GM21825 (cell line): ENCODE measurements at regions not wholly inside any gene's neighbourhood (a gene's known extent, or its start where the extent isn't known, plus 50 kb on each side); places are given as distances from the start of the nearest gene placed in this dataset.
"Not testable (repeated sequence)": the region's sequence is repeated elsewhere in the genome, so short reads cannot be mapped to it uniquely, and the experiment has no call there.

Source experiments
- ATAC-seq: cut with Tn5 transposase; IDR thresholded peaks from one replicate; pipeline ENCODE4 v1.9.1; 2021; ENCODE audit warnings: mild to moderate bottlenecking, moderate library complexity; ENCODE audit not compliant: unreplicated experiment

- ATAC-seq = not testable (repeated sequence)
These were observed 382.1 kb downstream of the IPMK start for GRCh38 chr10:57885618-57885968.

DNA sequence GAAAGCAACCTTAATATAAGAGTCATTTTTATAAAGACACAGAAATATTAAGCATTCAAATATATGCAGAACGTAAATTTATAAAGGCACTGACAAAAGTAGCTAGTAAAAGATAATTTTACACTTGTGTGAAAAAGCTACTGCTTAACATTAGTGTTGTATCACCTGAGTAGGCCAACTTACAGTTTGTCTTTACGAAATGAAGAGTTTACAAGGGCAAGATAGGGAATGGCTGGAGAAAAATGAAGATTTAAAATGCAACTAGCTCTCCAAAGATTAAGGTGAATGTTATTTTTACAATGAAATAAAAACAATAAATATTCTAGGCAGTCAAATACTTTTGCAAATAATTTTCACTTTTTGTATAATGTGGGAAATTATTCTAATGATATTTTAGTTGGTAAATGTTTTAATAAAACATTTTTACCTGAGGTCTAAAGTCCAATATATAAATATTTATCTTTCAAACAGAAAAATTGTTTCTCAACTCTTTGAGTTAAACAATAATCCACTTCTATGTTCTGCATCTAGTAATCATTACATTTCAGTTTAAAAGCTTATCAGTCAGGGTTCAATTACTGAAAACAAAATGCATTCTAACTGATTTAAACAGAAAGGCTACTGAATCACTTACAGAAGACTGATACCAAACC, 382.6 kb downstream of the IPMK start:
- no peak for ATAC-seq

DNA sequence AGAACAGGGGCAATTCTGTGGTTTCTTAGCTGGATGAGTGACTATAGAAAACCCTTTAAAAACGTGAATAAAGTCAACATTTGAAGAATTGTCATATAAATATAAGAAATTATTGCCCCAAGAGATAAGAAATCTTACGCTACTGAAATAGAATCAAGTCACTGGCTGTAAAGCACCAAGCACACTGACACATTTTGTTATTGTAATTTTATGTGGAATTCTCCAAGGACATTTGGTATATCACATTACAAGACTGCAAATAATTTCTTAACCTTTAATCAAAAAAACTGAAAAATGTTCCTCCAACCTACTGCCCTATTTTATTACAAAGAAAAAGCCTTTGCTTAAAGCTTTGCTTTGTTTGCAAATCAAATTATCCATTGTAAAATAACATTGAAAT, 383.3 kb downstream of the IPMK start:
- ATAC-seq = no peak

DNA sequence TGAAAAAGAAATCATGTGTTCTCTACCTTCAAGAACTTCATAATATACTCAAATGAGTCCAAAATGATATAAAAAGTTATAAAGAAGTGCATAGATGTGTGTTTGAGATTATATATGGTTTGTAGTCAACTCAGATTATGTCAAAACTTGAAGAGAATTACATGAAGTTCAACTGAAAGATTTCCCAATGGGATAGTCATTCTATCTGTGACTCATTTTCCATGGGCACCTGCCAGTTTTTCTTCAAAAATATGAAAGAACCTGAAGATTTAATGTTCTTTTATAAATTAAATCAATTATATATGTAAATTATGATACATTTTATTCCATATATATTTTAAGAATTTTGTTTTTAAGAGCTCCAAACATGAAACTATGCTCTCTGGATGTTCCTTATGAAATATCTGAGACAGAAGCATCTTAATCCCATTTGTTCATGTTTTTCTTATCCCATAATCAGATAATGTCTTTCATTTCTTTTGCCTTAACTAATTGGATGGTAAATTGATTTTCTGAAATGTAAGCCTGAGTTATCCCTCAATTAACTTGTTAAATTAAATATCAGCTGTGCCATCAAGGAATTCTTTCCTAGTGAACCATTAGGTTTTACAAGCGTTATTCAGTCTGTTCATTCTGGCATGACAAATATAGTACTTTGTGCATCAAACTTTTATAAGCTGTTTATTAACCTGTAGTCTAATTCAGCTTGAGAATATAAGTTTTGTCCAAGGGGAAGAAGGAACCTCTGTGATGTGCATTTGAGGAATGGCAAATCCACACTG, 387.1 kb downstream of the IPMK start:
- ATAC-seq = no peak

GRCh38 chr10:57874810-57875209, 392.9 kb downstream of the IPMK start:
- no peak for ATAC-seq

GRCh38 chr10:57867241-57867640, 400.5 kb downstream of the IPMK start:
- ATAC-seq = no peak

DNA sequence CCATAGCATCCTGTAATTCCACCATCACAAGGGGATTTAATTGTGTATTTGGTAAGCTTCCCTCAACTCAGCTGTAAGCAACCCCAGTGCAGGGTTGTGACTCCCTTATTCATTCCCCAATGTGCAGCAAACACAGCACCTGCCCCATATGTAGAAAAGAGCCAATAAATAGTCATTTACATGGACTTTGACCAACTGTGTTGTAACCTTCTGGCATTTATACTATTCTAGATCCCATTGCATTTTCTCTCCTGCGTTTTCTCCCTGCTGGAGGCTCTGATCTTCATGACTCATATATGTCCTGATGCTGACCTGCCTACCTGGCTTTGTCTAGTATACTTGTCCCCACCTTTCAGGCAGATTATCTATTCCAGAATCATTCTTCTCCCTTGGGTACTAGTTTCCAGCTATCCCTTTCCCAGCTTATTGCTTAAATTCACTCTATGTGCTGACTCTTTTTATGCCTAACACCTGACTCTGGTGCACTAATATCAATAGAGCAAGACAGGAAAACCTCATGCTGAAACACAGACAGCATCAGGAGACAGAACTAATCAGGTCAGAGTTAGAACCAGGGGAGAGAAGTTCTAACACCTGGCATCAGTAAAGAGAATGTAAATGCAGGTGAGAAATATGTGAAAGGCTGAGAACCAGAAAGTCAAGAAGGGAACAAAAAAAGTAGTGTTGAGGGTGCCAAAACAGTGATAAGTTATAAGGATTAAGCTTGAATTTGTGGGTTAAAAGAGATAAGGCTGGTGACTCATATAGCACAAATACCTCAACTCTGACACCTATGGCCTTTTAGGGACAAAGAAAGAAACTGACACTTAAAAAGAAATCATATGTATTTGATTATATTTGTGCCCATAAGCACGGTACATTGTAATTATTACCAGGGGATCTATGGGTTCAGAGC, 402.7 kb downstream of the IPMK start:
- no peak for ATAC-seq

DNA sequence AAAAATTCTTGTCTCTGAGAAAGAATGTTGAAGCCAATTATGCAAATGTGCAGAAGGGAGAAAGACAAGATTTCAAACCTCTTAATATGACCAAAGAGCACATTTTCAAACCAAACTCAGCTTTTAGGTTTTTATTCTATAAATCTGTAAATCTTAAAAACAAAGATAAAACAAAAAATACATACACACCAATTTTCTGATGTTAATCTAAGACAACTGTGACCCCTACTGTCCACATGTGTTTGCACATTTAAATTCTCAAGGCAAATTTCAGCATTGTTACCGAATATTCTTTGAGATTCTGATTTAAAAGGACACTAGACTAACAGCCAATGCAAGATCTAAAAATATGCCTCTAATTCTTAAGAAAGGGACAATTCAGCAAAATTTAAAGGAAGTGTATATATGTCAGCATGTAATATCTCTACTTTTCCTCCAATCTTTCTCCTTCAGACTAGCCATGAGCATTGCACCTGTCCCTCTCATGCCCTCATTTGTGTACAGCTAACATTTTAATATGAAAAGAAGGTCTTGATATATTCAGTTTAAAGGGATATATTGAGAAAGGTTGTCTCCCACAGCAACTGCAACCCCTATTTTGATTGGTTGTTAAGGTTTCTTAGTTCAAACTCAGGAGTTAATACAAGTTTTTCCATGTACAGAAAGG, 417.9 kb downstream of the IPMK start:
- no peak for ATAC-seq

GRCh38 chr10:57846307-57847065, 421.2 kb downstream of the IPMK start:
- ATAC-seq = no peak

DNA sequence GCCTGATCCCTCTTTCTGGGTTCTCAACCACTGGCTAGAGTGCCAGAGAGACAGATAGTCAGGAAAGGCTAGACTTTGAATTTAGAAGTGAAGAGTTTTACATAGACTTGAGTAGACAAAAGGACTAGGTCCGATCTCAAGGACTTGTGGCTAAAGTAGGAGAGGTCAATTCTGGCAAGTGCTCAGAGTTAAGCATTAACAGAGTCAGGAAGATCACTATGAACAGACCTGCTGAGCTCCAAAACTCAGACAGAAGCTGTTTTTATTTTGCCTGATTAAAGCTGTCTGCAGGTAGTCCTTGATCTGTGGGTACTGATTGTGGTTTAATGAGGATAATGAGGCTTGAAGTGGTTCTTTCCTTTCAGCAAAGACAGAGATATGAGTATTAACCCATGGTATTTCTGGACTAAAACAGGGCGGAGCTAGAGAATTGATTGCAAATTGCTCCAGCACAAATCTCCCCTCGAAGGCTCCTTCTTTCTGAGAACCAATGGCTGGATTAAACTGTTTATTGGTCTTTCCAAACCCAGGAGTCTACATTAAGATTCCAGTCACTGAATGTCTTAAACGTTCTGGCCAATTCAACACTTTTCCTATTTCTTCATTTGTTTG, 423.2 kb downstream of the IPMK start:
- ATAC-seq = no peak

GRCh38 chr10:57830877-57831560, 436.7 kb downstream of the IPMK start:
- ATAC-seq = no peak

DNA sequence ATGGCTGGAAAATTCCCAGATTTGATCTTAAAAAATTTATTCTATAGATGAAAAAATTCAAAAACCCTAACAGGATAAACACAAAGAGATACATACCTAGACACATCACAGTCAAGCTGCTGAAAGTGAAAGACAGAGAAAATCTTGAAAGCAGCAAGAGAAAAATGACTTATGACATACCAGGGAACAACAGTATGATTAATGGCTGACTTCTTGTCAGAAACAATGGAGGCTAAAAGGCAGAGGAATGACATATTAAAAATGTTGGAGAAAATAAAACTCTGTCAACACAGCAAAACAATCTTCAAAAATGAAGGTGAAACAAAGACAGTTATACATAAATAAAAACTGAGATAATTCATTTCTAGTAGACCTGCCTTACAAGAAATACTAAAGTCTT, 442.7 kb downstream of the IPMK start:
- ATAC-seq = no peak

DNA sequence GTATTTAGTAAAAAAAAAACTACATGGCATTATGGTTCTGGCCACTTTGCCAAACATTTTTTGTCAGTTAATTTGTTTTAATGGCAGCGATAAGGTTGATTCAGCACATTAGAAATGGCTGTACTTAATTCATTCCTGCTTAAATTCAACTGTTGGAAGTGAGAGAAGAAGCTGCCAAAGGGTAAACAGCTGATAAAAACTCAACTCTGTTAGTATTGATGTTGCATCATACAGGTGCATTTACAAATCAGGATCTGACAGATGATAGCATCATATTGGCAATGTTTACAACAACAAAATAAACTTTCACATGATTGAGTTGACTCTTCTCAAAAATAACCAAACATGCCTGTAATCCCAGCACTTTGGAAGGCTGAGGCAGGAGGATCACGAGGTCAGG, 444.3 kb downstream of the IPMK start:
- no peak for ATAC-seq

- ATAC-seq = no peak
These were observed 444.7 kb downstream of the IPMK start for GRCh38 chr10:57822965-57823364.

GRCh38 chr10:57818522-57818921, 449.2 kb downstream of the IPMK start:
- no peak for ATAC-seq

- ATAC-seq = no peak
These were observed 450.0 kb downstream of the IPMK start for GRCh38 chr10:57817741-57818140.

- ATAC-seq = no peak
These were observed 451.7 kb downstream of the IPMK start for GRCh38 chr10:57815949-57816348.

- no peak for ATAC-seq
These were observed 457.7 kb downstream of the IPMK start for GRCh38 chr10:57809961-57810360.

DNA sequence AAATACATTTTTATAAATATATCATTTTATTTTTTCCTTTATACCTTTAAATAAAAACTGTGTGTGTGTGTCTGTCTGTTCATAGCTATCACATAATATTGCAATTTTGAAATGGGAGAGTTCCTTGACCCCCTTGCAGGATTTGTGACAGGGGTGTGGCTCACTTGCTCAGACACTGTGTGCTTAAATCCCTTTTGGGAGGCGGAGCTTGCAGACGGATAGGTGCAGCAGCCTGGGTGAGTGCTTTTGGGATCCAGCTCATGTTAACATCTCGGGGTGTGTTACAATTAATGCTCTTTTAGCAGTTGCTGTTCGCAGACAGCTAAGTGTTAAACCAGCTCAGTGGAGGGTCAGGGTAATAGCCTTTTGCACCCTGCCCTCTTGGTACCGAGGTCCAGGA, 459.8 kb downstream of the IPMK start:
- no peak for ATAC-seq
